PC-9 (cell line): ENCODE measurements at regions not wholly inside any gene's neighbourhood (a gene's known extent, or its start where the extent isn't known, plus 50 kb on each side); places are given as distances from the start of the nearest gene placed in this dataset.
"Not testable (repeated sequence)": the region's sequence is repeated elsewhere in the genome, so short reads cannot be mapped to it uniquely, and the experiment has no call there.

Source experiments
- BruUV-seq: library from RNA; stranded (reverse); fragments of 400-500 nt; replicated peaks from 2 replicates; lab custom pipeline; 2021; lab: Mats Ljungman, UMichigan
- CTCF ChIA-PET: fragments of 300-600 bp; sonication (Branson Sonifier 250); formaldehyde crosslinking; loops from one replicate; lab custom pipeline; 2022; ENCODE audit warnings: antibody characterized with exemption; lab: Charles Lee
- POLR2A ChIA-PET: fragments of 300-600 bp; sonication (Branson Sonifier 250); formaldehyde crosslinking; loops from one replicate; lab custom pipeline; 2022; ENCODE audit warnings: antibody characterized with exemption; ENCODE audit not compliant: unreplicated experiment; lab: Charles Lee
- DNase-seq, 2 experiments: peaks; one replicate each; pipeline versions ENCODE4 v3.0.0 to v3.0.0-alpha.2; 2015 to 2022; ENCODE audit warnings: mixed read lengths in 1 of 2
- H2AFZ ChIP-seq: fragments of 200-600 bp; sonication (generic); 2 replicates; pipeline ENCODE4 v1.8.1; 2017; ENCODE audit warnings: antibody characterized with exemption
- H3F3A ChIP-seq: fragments of 200-600 bp; sonication (generic); 2 replicates; pipeline ENCODE4 v1.8.1; 2017; ENCODE audit warnings: antibody characterized with exemption, mild to moderate bottlenecking, low read depth; ENCODE audit not compliant: insufficient read depth
- H3K27ac ChIP-seq: fragments of 200-600 bp; sonication (generic); 2 replicates; pipeline ENCODE4 v1.6.1; 2016; ENCODE audit warnings: mixed run types
- H3K27me3 ChIP-seq: fragments of 200-600 bp; sonication (generic); 2 replicates; pipeline ENCODE4 v1.6.1; 2016; ENCODE audit warnings: low read depth, mixed run types; ENCODE audit not compliant: insufficient read depth
- H3K36me3 ChIP-seq: fragments of 200-600 bp; sonication (generic); 2 replicates; pipeline ENCODE4 v1.6.1; 2016; ENCODE audit warnings: low read depth, mixed run types
- H3K4me1 ChIP-seq: fragments of 200-600 bp; sonication (generic); replicated peaks from 2 replicates; pipeline ENCODE4 v1.6.1; 2016; ENCODE audit warnings: mixed run types; ENCODE audit not compliant: insufficient read depth
- H3K4me2 ChIP-seq: fragments of 200-600 bp; sonication (generic); 2 replicates; pipeline ENCODE4 v1.6.1; 2017; ENCODE audit warnings: mixed run types
- H3K4me3 ChIP-seq: fragments of 200-600 bp; sonication (generic); 2 replicates; pipeline ENCODE4 v1.6.1; 2016; ENCODE audit warnings: mixed run types
- H3K79me2 ChIP-seq: fragments of 200-600 bp; sonication (generic); 2 replicates; pipeline ENCODE4 v1.6.1; 2017; ENCODE audit warnings: low read depth, mixed run types
- H3K9me2 ChIP-seq: fragments of 200-600 bp; sonication (generic); 2 replicates; pipeline ENCODE4 v1.8.1; 2017; ENCODE audit warnings: mild to moderate bottlenecking; ENCODE audit not compliant: insufficient read depth
- H3K9me3 ChIP-seq: fragments of 200-600 bp; sonication (generic); 2 replicates; pipeline ENCODE4 v1.8.1; 2016; ENCODE audit warnings: low read depth; ENCODE audit not compliant: insufficient read depth
- H4K20me1 ChIP-seq: fragments of 200-600 bp; sonication (generic); 2 replicates; pipeline ENCODE4 v1.8.1; 2017; ENCODE audit not compliant: insufficient read depth
- CTCF ChIP-seq: fragments of 200-600 bp; sonication (generic); conservative IDR thresholded peaks from 2 replicates; pipeline ENCODE4 v1.6.1; 2017; ENCODE audit warnings: mixed run types, antibody characterized with exemption, mild to moderate bottlenecking, moderate library complexity
- EZH2 ChIP-seq: fragments of 200-600 bp; sonication (generic); IDR thresholded peaks from 2 replicates; pipeline ENCODE4 v1.8.0; 2017; ENCODE audit warnings: antibody characterized with exemption, low read depth
- intact Hi-C: fragments of 100-400 bp; cut with micrococcal nuclease; formaldehyde crosslinking; loops from one replicate; pipeline ENCODE4 v1.10.0; 2022; ENCODE audit not compliant: unreplicated experiment

GRCh38 chr5:13581132-13581531 is 363.4 kb downstream of the DNAH5 start:
- Histone ChIP-seq H3F3A (no peaks in the 10 kb centered on the region), H4K20me1 (no peaks in the 10 kb centered on the region), H3K4me2 (no peak overlapping the region), H3K36me3 (no peaks in the 10 kb centered on the region), H3K4me1 (no peaks in the 10 kb centered on the region), H3K27me3 (no peaks in the 10 kb centered on the region), H3K9me3 (no peaks in the 10 kb centered on the region; the same call in 1 of the 2 replicates), H3K4me3 (no peak overlapping the region), H3K27ac (no peak overlapping the region), H2AFZ (no peak overlapping the region), H3K79me2 (no peaks in the 10 kb centered on the region), H3K9me2 (no peaks in the 10 kb centered on the region)
- ChIA-PET CTCF (no interaction called here), POLR2A (no interaction called here)
- intact Hi-C loops, result no loop called here
- no peak for TF ChIP-seq CTCF
- TF ChIP-seq EZH2, result no peak
- BruUV-seq, result no TSS peak
- DNase-seq, result no peak

GRCh38 chr5:13580058-13580457 is 364.4 kb downstream of the DNAH5 start:
- Histone ChIP-seq H2AFZ (no peak overlapping the region), H3K36me3 (no peaks in the 10 kb centered on the region), H3K27ac (no peak overlapping the region), H3K9me2 (no peaks in the 10 kb centered on the region), H3K4me3 (no peak overlapping the region), H4K20me1 (no peaks in the 10 kb centered on the region), H3K4me2 (no peak overlapping the region), H3K79me2 (no peaks in the 10 kb centered on the region), H3F3A (no peaks in the 10 kb centered on the region), H3K9me3 (no peaks in the 10 kb centered on the region; the same call in 1 of the 2 replicates), H3K27me3 (no peaks in the 10 kb centered on the region), H3K4me1 (no peaks in the 10 kb centered on the region)
- ChIA-PET CTCF (no interaction called here), POLR2A (no interaction called here)
- TF ChIP-seq EZH2 (no peak), CTCF (no peak)
- BruUV-seq, result no TSS peak
- intact Hi-C loops, result no loop called here
- no peak for DNase-seq

GRCh38 chr5:13579091-13579490 is 365.4 kb downstream of the DNAH5 start:
- CTCF ChIA-PET, H3K4me1 ChIP-seq, H3K9me2 ChIP-seq, H2AFZ ChIP-seq, H3K79me2 ChIP-seq, H3K9me3 ChIP-seq, H4K20me1 ChIP-seq, BruUV-seq, POLR2A ChIA-PET, H3K36me3 ChIP-seq, intact Hi-C loops, H3K4me3 ChIP-seq, H3K27me3 ChIP-seq, DNase-seq, H3K27ac ChIP-seq, H3K4me2 ChIP-seq, H3F3A ChIP-seq: not testable (repeated sequence)

GRCh38 chr5:13578311-13579039 is 366.0 kb downstream of the DNAH5 start:
- H3K9me3 ChIP-seq, H3K27ac ChIP-seq, BruUV-seq, H4K20me1 ChIP-seq, CTCF ChIA-PET, H3K79me2 ChIP-seq, H3K4me2 ChIP-seq, H3K27me3 ChIP-seq, H3F3A ChIP-seq, H3K9me2 ChIP-seq, H2AFZ ChIP-seq, H3K4me3 ChIP-seq, intact Hi-C loops, POLR2A ChIA-PET, H3K4me1 ChIP-seq, DNase-seq, H3K36me3 ChIP-seq: not testable (repeated sequence)
